ENCODE measurements at regions not wholly inside any gene's neighbourhood (a gene's known extent, or its start where the extent isn't known, plus 50 kb on each side); places are given as distances from the start of the nearest gene placed in this dataset.

DNA sequence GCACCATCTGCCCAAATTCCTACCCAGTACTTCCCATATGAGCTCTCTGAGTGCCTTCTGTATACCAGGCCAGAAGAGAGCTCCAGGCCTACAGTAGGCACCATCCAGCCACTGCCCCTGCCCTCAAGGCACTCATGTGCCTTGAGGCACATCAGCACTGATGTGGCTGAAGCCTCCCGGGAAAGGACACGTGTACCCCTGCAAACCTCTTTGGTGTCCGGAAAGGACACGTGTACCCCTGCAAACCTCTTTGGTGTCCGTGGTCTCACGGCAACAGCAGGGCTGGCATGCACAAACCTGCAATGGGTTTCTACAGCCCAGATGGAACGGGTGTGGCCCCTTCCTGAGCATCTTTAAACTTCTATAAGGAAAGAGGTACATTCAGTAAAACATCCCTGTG, 209.4 kb upstream of the IGF1R start:
- H3K79me2 ChIP-seq (ENCODE audit: low read length) = no peaks in the 10 kb centered on the region
- no peaks in the 10 kb centered on the region for H3K9me2 ChIP-seq (replicated peaks; ENCODE audit: low read length)
- BruUV-seq (replicated peaks) = no TSS peak
- no peak for ATAC-seq
- DNase-seq = no peak
- no peaks in the 10 kb centered on the region for H4K20me1 ChIP-seq (ENCODE audit: low read length)
- intact Hi-C loops (cut with micrococcal nuclease) = no loop called here
- ChIA-PET CTCF (no interaction called here), POLR2A (ENCODE audit: unreplicated experiment) (no interaction called here)
- H2AFZ ChIP-seq (ENCODE audit: low read length) = no peak overlapping the region
- H3K9ac ChIP-seq (ENCODE audit: low read length) = no peak overlapping the region
- no peaks in the 10 kb centered on the region for H3K9me3 ChIP-seq (ENCODE audit: low read length)
- TF ChIP-seq EZH2 (IDR thresholded peaks at IDR 0.05; ENCODE audit: low read length, unreplicated experiment) (no peak), EZH2phosphoT487 (IDR thresholded peaks at IDR 0.05; ENCODE audit: borderline replicate concordance, low read length) (no peak)
- TF ChIP-seq, protein P1, sequence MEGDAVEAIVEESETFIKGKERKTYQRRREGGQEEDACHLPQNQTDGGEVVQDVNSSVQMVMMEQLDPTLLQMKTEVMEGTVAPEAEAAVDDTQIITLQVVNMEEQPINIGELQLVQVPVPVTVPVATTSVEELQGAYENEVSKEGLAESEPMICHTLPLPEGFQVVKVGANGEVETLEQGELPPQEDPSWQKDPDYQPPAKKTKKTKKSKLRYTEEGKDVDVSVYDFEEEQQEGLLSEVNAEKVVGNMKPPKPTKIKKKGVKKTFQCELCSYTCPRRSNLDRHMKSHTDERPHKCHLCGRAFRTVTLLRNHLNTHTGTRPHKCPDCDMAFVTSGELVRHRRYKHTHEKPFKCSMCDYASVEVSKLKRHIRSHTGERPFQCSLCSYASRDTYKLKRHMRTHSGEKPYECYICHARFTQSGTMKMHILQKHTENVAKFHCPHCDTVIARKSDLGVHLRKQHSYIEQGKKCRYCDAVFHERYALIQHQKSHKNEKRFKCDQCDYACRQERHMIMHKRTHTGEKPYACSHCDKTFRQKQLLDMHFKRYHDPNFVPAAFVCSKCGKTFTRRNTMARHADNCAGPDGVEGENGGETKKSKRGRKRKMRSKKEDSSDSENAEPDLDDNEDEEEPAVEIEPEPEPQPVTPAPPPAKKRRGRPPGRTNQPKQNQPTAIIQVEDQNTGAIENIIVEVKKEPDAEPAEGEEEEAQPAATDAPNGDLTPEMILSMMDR (conservative IDR thresholded peaks at IDR 0.05; ENCODE audit: low read depth, low read length) = no peak
- no peak overlapping the region for H3K4me3 ChIP-seq (ENCODE audit: low read length)
- peaks cover 26% of the 10 kb centered on the region; the same call in 1 of the 2 replicates for H3K27me3 ChIP-seq (ENCODE audit: low read length)
- H3F3A ChIP-seq (ENCODE audit: low read length, unreplicated experiment) = no peaks in the 10 kb centered on the region
- no peak overlapping the region for H3K27ac ChIP-seq (ENCODE audit: low read length)
- peaks cover 9% of the 10 kb centered on the region for H3K4me1 ChIP-seq (ENCODE audit: insufficient read depth, low read length)
- H3K36me3 ChIP-seq (ENCODE audit: low read depth, low read length) = no peaks in the 10 kb centered on the region
- H3K4me2 ChIP-seq (ENCODE audit: low read length) = no peak overlapping the region

DNA sequence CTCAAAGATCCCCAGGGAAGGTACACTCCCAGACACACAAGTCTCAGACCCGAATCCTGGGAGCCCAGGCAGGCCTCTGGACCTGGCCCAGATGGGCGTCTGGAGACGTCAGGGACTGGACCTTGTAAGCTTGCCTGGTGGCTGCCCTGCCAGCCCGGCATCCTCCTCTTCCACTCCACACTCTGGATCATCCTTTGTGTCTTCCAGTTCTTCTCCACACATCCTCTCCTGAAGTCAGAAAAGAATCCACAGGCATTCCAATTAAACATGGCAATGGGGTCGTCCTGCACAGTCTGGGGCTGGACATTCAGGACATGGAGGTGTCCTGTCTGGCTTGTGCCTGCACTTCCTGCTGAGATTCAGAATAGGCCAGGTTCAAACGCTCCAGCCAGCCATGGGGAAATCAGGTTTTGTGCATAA, 208.8 kb upstream of the IGF1R start:
- Histone ChIP-seq H3K79me2 (ENCODE audit: low read length) (no peaks in the 10 kb centered on the region), H3K4me1 (ENCODE audit: insufficient read depth, low read length) (peaks cover 9% of the 10 kb centered on the region), H2AFZ (ENCODE audit: low read length) (no peak overlapping the region), H3F3A (ENCODE audit: low read length, unreplicated experiment) (no peaks in the 10 kb centered on the region), H3K9ac (ENCODE audit: low read length) (no peak overlapping the region), H3K27me3 (ENCODE audit: low read length) (peaks cover 26% of the 10 kb centered on the region; the same call in 1 of the 2 replicates), H3K36me3 (ENCODE audit: low read depth, low read length) (no peaks in the 10 kb centered on the region), H3K4me2 (ENCODE audit: low read length) (no peak overlapping the region), H3K4me3 (ENCODE audit: low read length) (no peak overlapping the region), H3K9me3 (ENCODE audit: low read length) (no peaks in the 10 kb centered on the region), H3K27ac (ENCODE audit: low read length) (no peak overlapping the region), H3K9me2 (replicated peaks; ENCODE audit: low read length) (no peaks in the 10 kb centered on the region), H4K20me1 (ENCODE audit: low read length) (no peaks in the 10 kb centered on the region)
- intact Hi-C loops (cut with micrococcal nuclease) = no loop called here
- POLR2A ChIA-PET (ENCODE audit: unreplicated experiment) = no interaction called here
- DNase-seq (no peak), ATAC-seq (no peak)
- TF ChIP-seq, protein P1 (conservative IDR thresholded peaks at IDR 0.05; ENCODE audit: low read depth, low read length) = no peak
- TF ChIP-seq EZH2 (IDR thresholded peaks at IDR 0.05; ENCODE audit: low read length, unreplicated experiment) (no peak), EZH2phosphoT487 (IDR thresholded peaks at IDR 0.05; ENCODE audit: borderline replicate concordance, low read length) (no peak)
- BruUV-seq (replicated peaks) = no TSS peak
- CTCF ChIA-PET = no interaction called here

DNA sequence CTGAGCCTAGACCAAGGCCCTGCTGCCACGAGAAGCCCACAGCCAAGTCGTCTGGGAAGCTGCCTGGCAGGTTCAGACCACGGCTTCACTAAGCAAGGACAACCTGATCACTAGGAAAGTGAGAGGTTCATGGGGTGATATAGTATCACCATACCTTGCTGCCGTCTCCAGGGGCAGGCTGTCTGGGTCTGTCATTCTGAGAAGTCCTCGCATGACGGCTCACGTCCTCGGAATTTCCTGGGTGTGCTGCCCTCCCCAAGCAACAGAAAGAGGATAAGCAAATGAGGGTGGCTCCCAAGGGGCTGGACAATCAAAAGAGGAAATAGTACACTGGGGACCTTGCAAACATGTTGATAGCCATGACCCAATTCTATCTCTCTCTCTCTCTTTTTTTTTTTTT, 207.4 kb upstream of the IGF1R start:
- peaks cover 26% of the 10 kb centered on the region; the same call in 1 of the 2 replicates for H3K27me3 ChIP-seq (ENCODE audit: low read length)
- H3F3A ChIP-seq (ENCODE audit: low read length, unreplicated experiment) = no peaks in the 10 kb centered on the region
- no peak overlapping the region for H3K4me2 ChIP-seq (ENCODE audit: low read length)
- intact Hi-C loops (cut with micrococcal nuclease) = loop anchor here (5.0 kb wide), 1 partner anchor 206 kb away; the partner anchor contains the start of gene IGF1R
- H3K27ac ChIP-seq (ENCODE audit: low read length) = no peak overlapping the region
- no peak overlapping the region for H3K4me3 ChIP-seq (ENCODE audit: low read length)
- no peak overlapping the region for H2AFZ ChIP-seq (ENCODE audit: low read length)
- BruUV-seq (replicated peaks) = no TSS peak
- H3K9me3 ChIP-seq (ENCODE audit: low read length) = no peaks in the 10 kb centered on the region
- H3K9me2 ChIP-seq (replicated peaks; ENCODE audit: low read length) = no peaks in the 10 kb centered on the region
- no peak overlapping the region for H3K9ac ChIP-seq (ENCODE audit: low read length)
- no peaks in the 10 kb centered on the region for H3K36me3 ChIP-seq (ENCODE audit: low read depth, low read length)
- ChIA-PET POLR2A (ENCODE audit: unreplicated experiment) (no interaction called here), CTCF (no interaction called here)
- TF ChIP-seq, protein P1 (conservative IDR thresholded peaks at IDR 0.05; ENCODE audit: low read depth, low read length) = no peak
- TF ChIP-seq EZH2 (IDR thresholded peaks at IDR 0.05; ENCODE audit: low read length, unreplicated experiment) (no peak), EZH2phosphoT487 (IDR thresholded peaks at IDR 0.05; ENCODE audit: borderline replicate concordance, low read length) (no peak)
- no peaks in the 10 kb centered on the region for H4K20me1 ChIP-seq (ENCODE audit: low read length)
- no peak for ATAC-seq
- peaks cover 9% of the 10 kb centered on the region for H3K4me1 ChIP-seq (ENCODE audit: insufficient read depth, low read length)
- no peak for DNase-seq
- H3K79me2 ChIP-seq (ENCODE audit: low read length) = no peaks in the 10 kb centered on the region
